A549 (cell line): ENCODE measurements at regions not wholly inside any gene's neighbourhood (a gene's known extent, or its start where the extent isn't known, plus 50 kb on each side); places are given as distances from the start of the nearest gene placed in this dataset.

Experiments
- ATAC-seq, 2 experiments: fragments of 200-7000 bp in 1 of 2; fragments of >200 bp in 1 of 2; cut with Nextera tagmentation in 1 of 2; cut with Tn5 transposase in 1 of 2; 3 replicates each; pipeline versions ENCODE4 v1.8.0 to v1.9.1; 2018 to 2020; ENCODE audit warnings: mild to moderate bottlenecking in 1 of 2, moderate library complexity in 1 of 2
- CTCF ChIA-PET: fragments of 300-600 bp; sonication (Branson Sonifier 250); formaldehyde crosslinking; extraction: SDS; loops from one replicate; lab custom pipeline; 2021; ENCODE audit warnings: antibody characterized with exemption, inconsistent platforms; lab: Yijun Ruan, JAX
- POLR2A ChIA-PET: fragments of 350-600 bp; formaldehyde crosslinking; extraction: SDS; loops from one replicate; lab custom pipeline; 2021; ENCODE audit warnings: antibody characterized with exemption, inconsistent platforms; lab: Yijun Ruan, JAX
- DNase-seq, 2 experiments: peaks; one replicate each; pipeline versions ENCODE4 v3.0.0 to v3.0.0-alpha.2; 2011 to 2016; ENCODE audit warnings: low read depth in 1 of 2, low spot score in 1 of 2
- FAIRE-seq: peaks from 2 replicates; lab custom pipeline; 2011; peaks lifted over from hg19 to GRCh38; lab: Jason Lieb, UNC
- H3K27ac ChIP-seq, 2 experiments: fragments of >200 bp; sonication (Bioruptor Twin); formaldehyde crosslinking; 3 replicates each; pipeline ENCODE4 v1.5.1; 2016 to 2017
- H3K4me1 ChIP-seq: fragments of >200 bp; sonication (Bioruptor Twin); formaldehyde crosslinking; 3 replicates; pipeline ENCODE4 v1.6.1; 2016
- H3K4me2 ChIP-seq: fragments of >200 bp; sonication (Bioruptor Twin); formaldehyde crosslinking; 3 replicates; pipeline ENCODE4 v1.6.1; 2016
- H3K4me3 ChIP-seq: fragments of >200 bp; sonication (Bioruptor Twin); formaldehyde crosslinking; 3 replicates; pipeline ENCODE4 v1.5.1; 2016
- H3K9me3 ChIP-seq: fragments of >200 bp; sonication (Bioruptor Twin); formaldehyde crosslinking; 3 replicates; pipeline ENCODE4 v1.6.1; 2016
- CHD2 ChIP-seq: fragments of 150-350 bp; IDR thresholded peaks from 2 replicates; pipeline ENCODE4 v1.6.1; 2014; ENCODE audit warnings: low read length; ENCODE audit not compliant: partially characterized antibody
- EHF ChIP-seq: fragments of 250-450 bp; sonication (Bioruptor Pico); IDR thresholded peaks from 2 replicates; pipeline ENCODE4 v1.5.0; 2020; ENCODE audit warnings: mild to moderate bottlenecking
- EHMT2 ChIP-seq: fragments of 200-600 bp; sonication (generic); IDR thresholded peaks from 2 replicates; pipeline ENCODE4 v1.6.1; 2016; ENCODE audit warnings: antibody characterized with exemption, low read depth, mild to moderate bottlenecking, moderate library complexity
- FOSL2 ChIP-seq, 2 experiments: fragments of 450-650 bp in 1 of 2; fragments of >200 bp in 1 of 2; sonication (Bioruptor Twin) in 1 of 2; formaldehyde crosslinking; IDR thresholded peaks; 2 replicates each; pipeline versions ENCODE4 v1.5.0 to v1.6.1; 2016 to 2020; ENCODE audit warnings: mild to moderate bottlenecking in 1 of 2, moderate library complexity in 1 of 2
- GATA3 ChIP-seq: IDR thresholded peaks from 2 replicates; pipeline ENCODE4 v1.6.1; 2012; ENCODE audit warnings: borderline replicate concordance
- HDAC2 ChIP-seq: fragments of 200-600 bp; sonication (generic); IDR thresholded peaks from 2 replicates; pipeline ENCODE4 v1.6.1; 2016
- HEYL ChIP-seq: fragments of 250-450 bp; sonication (Bioruptor Pico); IDR thresholded peaks from 2 replicates; pipeline ENCODE4 v1.8.0; 2021; ENCODE audit warnings: mild to moderate bottlenecking, moderate library complexity
- HOXA7 ChIP-seq: fragments of 250-450 bp; sonication (Bioruptor Pico); IDR thresholded peaks from 2 replicates; pipeline ENCODE4 v1.5.0; 2020; ENCODE audit warnings: mild to moderate bottlenecking, moderate library complexity
- JUNB ChIP-seq: fragments of >200 bp; sonication (Bioruptor Twin); formaldehyde crosslinking; IDR thresholded peaks from 2 replicates; pipeline ENCODE4 v1.6.1; 2016
- KDM5A ChIP-seq: fragments of 200-600 bp; sonication (generic); IDR thresholded peaks from 2 replicates; pipeline ENCODE4 v1.6.1; 2016; ENCODE audit warnings: antibody characterized with exemption, mild to moderate bottlenecking
- MAFK ChIP-seq: fragments of 450-650 bp; IDR thresholded peaks from 2 replicates; pipeline ENCODE4 v1.6.1; 2014; ENCODE audit not compliant: partially characterized antibody
- MAZ ChIP-seq: fragments of 150-350 bp; IDR thresholded peaks from 2 replicates; pipeline ENCODE4 v1.6.1; 2014; ENCODE audit warnings: antibody characterized with exemption, low read depth, low read length, borderline replicate concordance
- NPAS2 ChIP-seq: fragments of 250-450 bp; sonication (Bioruptor Pico); IDR thresholded peaks from 2 replicates; pipeline ENCODE4 v1.8.0; 2022; ENCODE audit warnings: mild to moderate bottlenecking, moderate library complexity, borderline replicate concordance
- PHF8 ChIP-seq: fragments of 200-600 bp; sonication (generic); IDR thresholded peaks from 2 replicates; pipeline ENCODE4 v1.6.1; 2016; ENCODE audit warnings: low read depth, mild to moderate bottlenecking, antibody characterized with exemption, moderate library complexity, borderline replicate concordance
- POLR2AphosphoS2 ChIP-seq: conservative IDR thresholded peaks from 2 replicates; pipeline ENCODE4 v1.6.1; 2012; ENCODE audit warnings: low read length, improper control_type of control experiment, inconsistent platforms
- RARB ChIP-seq: fragments of 250-450 bp; sonication (Bioruptor Pico); IDR thresholded peaks from 2 replicates; pipeline ENCODE4 v1.8.0; 2021; ENCODE audit warnings: mild to moderate bottlenecking, moderate library complexity
- TFCP2L1 ChIP-seq: fragments of 250-450 bp; sonication (Bioruptor Pico); IDR thresholded peaks from 2 replicates; pipeline ENCODE4 v1.5.0; 2021; ENCODE audit warnings: mild to moderate bottlenecking
- TP53 ChIP-seq: fragments of 250-450 bp; sonication (Bioruptor Pico); IDR thresholded peaks from 2 replicates; pipeline ENCODE4 v1.5.0; 2021; ENCODE audit warnings: mild to moderate bottlenecking, moderate library complexity
- ZNF302 ChIP-seq: fragments of 250-450 bp; sonication (Bioruptor Pico); IDR thresholded peaks from 2 replicates; pipeline ENCODE4 v1.9.0; 2021; ENCODE audit warnings: inconsistent platforms, mild to moderate bottlenecking, moderate library complexity
- WGBS: methylation state at CpG from one replicate; pipeline ENCODE4 v1.1.6; 2017; ENCODE audit errors: missing lambda C conversion rate; 5-methylcytosine and 5-hydroxymethylcytosine counted together
- TF ChIP-seq, protein P1 (sequence below): IDR thresholded peaks from 2 replicates; pipeline ENCODE4 v1.6.1; 2012; ENCODE audit warnings: low read depth, borderline replicate concordance
- TF ChIP-seq, protein P2 (sequence below): fragments of 450-650 bp; IDR thresholded peaks from 2 replicates; pipeline ENCODE4 v1.6.1; 2014; ENCODE audit warnings: antibody characterized with exemption
- TF ChIP-seq, protein P3 (sequence below): fragments of >200 bp; sonication (Bioruptor Twin); formaldehyde crosslinking; IDR thresholded peaks from 3 replicates; pipeline ENCODE4 v1.6.1; 2016
- TF ChIP-seq, protein P4 (sequence below): fragments of 150-350 bp; IDR thresholded peaks from 2 replicates; pipeline ENCODE4 v1.6.1; 2014; ENCODE audit warnings: low read depth, mild to moderate bottlenecking, low read length
- TF ChIP-seq, protein P5 (sequence below): fragments of 250-450 bp; sonication (Bioruptor Pico); IDR thresholded peaks from 2 replicates; pipeline ENCODE4 v1.5.0; 2021; ENCODE audit warnings: mild to moderate bottlenecking, moderate library complexity, borderline replicate concordance
- TF ChIP-seq, protein P6 (sequence below): fragments of >200 bp; sonication (Bioruptor Twin); formaldehyde crosslinking; IDR thresholded peaks from 3 replicates; pipeline ENCODE4 v1.5.1; 2016

DNA sequence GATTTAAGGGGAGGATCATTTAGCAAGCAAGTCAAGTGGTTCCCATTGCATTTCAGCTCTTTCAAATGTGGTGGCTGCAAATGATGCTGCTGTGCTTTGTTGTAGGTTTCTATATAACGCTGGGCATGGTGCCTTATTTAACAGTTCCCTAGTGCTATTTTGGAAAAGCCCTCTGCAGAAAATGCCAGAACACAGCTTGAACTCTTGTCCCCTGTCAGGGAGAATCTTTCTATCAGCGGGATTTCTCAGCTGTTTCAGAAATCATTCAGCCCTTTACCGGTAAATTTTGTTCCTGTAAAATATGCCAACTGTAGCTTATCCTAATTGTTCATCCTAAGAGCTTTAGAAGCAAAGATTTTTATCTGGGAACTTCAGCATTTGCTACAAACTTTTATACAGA is 77.8 kb upstream of the DTNA start:
- ATAC-seq (no peak), FAIRE-seq (no peak), DNase-seq (no peak)
- Histone ChIP-seq H3K4me3 (no peak overlapping the region), H3K4me2 (no peak overlapping the region), H3K27ac (no peak overlapping the region), H3K9me3 (no peaks in the 10 kb centered on the region), H3K4me1 (no peaks in the 10 kb centered on the region)
- ChIA-PET POLR2A (no interaction called here), CTCF (no interaction called here)
- 16% methylated on average over 3 of the region's 3 CpGs for WGBS
- TF ChIP-seq GATA3 (no peak), JUNB (no peak), CHD2 (no peak), FOSL2 (IDR thresholded peaks at IDR 0.05) (no peak), FOSL2 (CRISPR knock-in tag; IDR thresholded peaks at IDR 0.05) (no peak), RARB (CRISPR knock-in tag) (no peak), POLR2AphosphoS2 (no peak), KDM5A (no peak), PHF8 (no peak), EHMT2 (no peak), TP53 (CRISPR knock-in tag) (no peak)
- TF ChIP-seq, protein P1, sequence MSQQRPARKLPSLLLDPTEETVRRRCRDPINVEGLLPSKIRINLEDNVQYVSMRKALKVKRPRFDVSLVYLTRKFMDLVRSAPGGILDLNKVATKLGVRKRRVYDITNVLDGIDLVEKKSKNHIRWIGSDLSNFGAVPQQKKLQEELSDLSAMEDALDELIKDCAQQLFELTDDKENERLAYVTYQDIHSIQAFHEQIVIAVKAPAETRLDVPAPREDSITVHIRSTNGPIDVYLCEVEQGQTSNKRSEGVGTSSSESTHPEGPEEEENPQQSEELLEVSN = no peak
- TF ChIP-seq, protein P2, sequence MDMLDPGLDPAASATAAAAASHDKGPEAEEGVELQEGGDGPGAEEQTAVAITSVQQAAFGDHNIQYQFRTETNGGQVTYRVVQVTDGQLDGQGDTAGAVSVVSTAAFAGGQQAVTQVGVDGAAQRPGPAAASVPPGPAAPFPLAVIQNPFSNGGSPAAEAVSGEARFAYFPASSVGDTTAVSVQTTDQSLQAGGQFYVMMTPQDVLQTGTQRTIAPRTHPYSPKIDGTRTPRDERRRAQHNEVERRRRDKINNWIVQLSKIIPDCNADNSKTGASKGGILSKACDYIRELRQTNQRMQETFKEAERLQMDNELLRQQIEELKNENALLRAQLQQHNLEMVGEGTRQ = no peak
- TF ChIP-seq, protein P3, sequence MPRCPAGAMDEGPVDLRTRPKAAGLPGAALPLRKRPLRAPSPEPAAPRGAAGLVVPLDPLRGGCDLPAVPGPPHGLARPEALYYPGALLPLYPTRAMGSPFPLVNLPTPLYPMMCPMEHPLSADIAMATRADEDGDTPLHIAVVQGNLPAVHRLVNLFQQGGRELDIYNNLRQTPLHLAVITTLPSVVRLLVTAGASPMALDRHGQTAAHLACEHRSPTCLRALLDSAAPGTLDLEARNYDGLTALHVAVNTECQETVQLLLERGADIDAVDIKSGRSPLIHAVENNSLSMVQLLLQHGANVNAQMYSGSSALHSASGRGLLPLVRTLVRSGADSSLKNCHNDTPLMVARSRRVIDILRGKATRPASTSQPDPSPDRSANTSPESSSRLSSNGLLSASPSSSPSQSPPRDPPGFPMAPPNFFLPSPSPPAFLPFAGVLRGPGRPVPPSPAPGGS = no peak
- TF ChIP-seq, protein P4, sequence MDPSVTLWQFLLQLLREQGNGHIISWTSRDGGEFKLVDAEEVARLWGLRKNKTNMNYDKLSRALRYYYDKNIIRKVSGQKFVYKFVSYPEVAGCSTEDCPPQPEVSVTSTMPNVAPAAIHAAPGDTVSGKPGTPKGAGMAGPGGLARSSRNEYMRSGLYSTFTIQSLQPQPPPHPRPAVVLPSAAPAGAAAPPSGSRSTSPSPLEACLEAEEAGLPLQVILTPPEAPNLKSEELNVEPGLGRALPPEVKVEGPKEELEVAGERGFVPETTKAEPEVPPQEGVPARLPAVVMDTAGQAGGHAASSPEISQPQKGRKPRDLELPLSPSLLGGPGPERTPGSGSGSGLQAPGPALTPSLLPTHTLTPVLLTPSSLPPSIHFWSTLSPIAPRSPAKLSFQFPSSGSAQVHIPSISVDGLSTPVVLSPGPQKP = no peak

DNA sequence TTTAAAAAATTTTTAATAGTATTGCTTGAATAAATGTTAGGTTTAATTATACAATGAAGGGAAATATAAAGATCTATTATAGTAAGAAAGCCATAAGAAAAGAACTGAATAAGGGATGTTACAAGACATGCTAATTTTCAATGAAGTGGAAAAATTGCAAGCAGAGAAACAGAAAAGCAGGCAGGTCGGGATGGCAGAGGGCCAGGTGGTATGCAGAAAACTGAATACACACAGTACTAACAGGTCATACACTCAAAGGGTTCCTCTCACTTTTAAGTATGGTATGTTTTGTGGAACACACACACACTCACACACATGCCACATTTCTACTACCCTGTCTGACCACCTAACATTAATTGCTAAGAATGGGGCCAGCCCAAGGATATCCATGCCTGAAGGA is 76.7 kb upstream of the DTNA start:
- ChIA-PET CTCF (no interaction called here), POLR2A (no interaction called here)
- no peaks in the 10 kb centered on the region for H3K4me1 ChIP-seq
- no peak for ATAC-seq
- no peak overlapping the region for H3K4me3 ChIP-seq
- no peak for DNase-seq
- 4% methylated on average over 1 of the region's 1 CpG for WGBS
- no peak overlapping the region for H3K27ac ChIP-seq
- TF ChIP-seq, protein P4 = no peak
- TF ChIP-seq, protein P5, sequence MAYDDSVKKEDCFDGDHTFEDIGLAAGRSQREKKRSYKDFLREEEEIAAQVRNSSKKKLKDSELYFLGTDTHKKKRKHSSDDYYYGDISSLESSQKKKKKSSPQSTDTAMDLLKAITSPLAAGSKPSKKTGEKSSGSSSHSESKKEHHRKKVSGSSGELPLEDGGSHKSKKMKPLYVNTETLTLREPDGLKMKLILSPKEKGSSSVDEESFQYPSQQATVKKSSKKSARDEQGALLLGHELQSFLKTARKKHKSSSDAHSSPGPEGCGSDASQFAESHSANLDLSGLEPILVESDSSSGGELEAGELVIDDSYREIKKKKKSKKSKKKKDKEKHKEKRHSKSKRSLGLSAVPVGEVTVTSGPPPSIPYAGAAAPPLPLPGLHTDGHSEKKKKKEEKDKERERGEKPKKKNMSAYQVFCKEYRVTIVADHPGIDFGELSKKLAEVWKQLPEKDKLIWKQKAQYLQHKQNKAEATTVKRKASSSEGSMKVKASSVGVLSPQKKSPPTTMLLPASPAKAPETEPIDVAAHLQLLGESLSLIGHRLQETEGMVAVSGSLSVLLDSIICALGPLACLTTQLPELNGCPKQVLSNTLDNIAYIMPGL (CRISPR knock-in tag) = no peak
- TF ChIP-seq, protein P3 = no peak
- TF ChIP-seq TFCP2L1 (CRISPR knock-in tag) = no peak
- TF ChIP-seq, protein P6, sequence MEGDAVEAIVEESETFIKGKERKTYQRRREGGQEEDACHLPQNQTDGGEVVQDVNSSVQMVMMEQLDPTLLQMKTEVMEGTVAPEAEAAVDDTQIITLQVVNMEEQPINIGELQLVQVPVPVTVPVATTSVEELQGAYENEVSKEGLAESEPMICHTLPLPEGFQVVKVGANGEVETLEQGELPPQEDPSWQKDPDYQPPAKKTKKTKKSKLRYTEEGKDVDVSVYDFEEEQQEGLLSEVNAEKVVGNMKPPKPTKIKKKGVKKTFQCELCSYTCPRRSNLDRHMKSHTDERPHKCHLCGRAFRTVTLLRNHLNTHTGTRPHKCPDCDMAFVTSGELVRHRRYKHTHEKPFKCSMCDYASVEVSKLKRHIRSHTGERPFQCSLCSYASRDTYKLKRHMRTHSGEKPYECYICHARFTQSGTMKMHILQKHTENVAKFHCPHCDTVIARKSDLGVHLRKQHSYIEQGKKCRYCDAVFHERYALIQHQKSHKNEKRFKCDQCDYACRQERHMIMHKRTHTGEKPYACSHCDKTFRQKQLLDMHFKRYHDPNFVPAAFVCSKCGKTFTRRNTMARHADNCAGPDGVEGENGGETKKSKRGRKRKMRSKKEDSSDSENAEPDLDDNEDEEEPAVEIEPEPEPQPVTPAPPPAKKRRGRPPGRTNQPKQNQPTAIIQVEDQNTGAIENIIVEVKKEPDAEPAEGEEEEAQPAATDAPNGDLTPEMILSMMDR = no peak
- TF ChIP-seq MAFK = no peak
- no peak for TF ChIP-seq GATA3
- no peak for TF ChIP-seq EHF
- TF ChIP-seq TP53 (CRISPR knock-in tag) = no peak
- no peak for TF ChIP-seq HEYL (CRISPR knock-in tag)
- no peak for TF ChIP-seq NPAS2 (CRISPR knock-in tag)
- no peak for TF ChIP-seq HDAC2
- TF ChIP-seq ZNF302 (CRISPR knock-in tag) = no peak
- no peak for TF ChIP-seq JUNB
- no peak for TF ChIP-seq HOXA7
- TF ChIP-seq MAZ = no peak
- FAIRE-seq = no peak
- no peaks in the 10 kb centered on the region for H3K9me3 ChIP-seq
- no peak overlapping the region for H3K4me2 ChIP-seq
